ENCODE measurements at regions not wholly inside any gene's neighbourhood (a gene's known extent, or its start where the extent isn't known, plus 50 kb on each side); places are given as distances from the start of the nearest gene placed in this dataset.

DNA sequence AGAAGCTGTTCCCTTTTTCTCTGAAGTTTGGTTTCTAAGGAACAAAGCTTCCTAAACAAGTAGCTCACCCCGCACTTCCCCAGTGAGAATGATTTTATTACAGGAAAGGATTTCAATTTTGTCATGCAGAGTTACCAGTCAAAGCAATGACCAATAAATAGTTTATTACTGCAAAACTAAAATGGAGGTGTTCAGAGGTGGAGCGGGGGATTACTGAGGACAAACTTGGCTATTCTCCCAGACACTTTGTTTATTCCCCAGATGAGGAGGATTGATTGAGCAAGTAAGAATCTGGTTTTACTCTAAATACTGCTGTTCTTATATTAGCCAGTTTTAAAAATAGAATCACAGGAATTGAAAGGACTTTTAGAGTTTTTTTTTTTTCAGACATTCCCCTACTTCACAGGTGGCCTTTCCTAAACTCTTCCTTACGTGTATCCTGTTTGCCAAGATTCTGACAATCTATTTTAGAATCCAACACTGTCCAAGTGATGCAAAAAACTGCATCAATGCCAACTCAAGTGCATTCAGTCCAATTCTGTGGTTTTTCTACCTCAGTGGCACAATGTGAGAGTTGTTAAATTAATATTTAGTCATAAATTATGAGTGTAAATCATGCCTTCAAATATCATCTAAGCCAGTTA lies 136.1 kb downstream of the TNFSF18 start:
- Mint-ChIP-seq H3K36me3 (ENCODE audit: low read depth) (no peaks in the 10 kb centered on the region), H3K4me1 (peaks cover under 1% of the 10 kb centered on the region)
- DNase-seq = no peak

GRCh38 chr1:172915271-172915670 lies 135.5 kb downstream of the TNFSF18 start:
- no peaks in the 10 kb centered on the region for H3K4me1 Mint-ChIP-seq
- no peak for ATAC-seq

More for the DNA sequence above, 136.1 kb downstream of the TNFSF18 start:
- no peak overlapping the region for H3K4me3 Mint-ChIP-seq
- ATAC-seq = no peak
- no peaks in the 10 kb centered on the region for H3K27me3 Mint-ChIP-seq
- no peak overlapping the region for H3K27ac Mint-ChIP-seq
- no peaks in the 10 kb centered on the region for H3K9me3 ChIP-seq (ENCODE audit: control insufficient read depth, low read length, poor library complexity, severe bottlenecking)

DNA sequence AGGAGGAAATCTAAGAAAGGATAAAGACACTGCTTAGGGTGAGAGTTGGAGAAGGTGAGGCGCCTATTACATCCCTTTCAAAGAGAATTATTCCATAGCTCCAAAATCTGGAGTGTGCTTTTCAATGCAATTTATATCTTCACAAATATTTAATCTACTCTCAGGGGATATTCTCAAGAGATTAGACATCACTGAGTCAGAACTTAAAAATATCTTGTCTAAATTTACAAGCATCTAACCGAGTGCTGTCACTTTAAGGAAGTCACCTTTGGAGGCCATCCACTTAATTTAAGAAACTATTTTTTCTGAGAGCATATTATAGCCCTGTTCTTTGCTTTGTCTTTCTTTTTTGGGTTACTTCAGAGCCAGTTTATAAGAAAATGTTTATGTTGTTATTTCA lies 134.6 kb downstream of the TNFSF18 start:
- Mint-ChIP-seq H3K27ac (no peak overlapping the region), H3K4me1 (no peaks in the 10 kb centered on the region), H3K4me3 (no peak overlapping the region), H3K27me3 (no peaks in the 10 kb centered on the region), H3K36me3 (ENCODE audit: low read depth) (no peaks in the 10 kb centered on the region)
- DNase-seq (no peak), ATAC-seq (no peak)
- H3K9me3 ChIP-seq (ENCODE audit: control insufficient read depth, low read length, poor library complexity, severe bottlenecking) = no peaks in the 10 kb centered on the region

More at GRCh38 chr1:172915271-172915670, 135.5 kb downstream of the TNFSF18 start:
- no peak for DNase-seq
- no peaks in the 10 kb centered on the region for H3K27me3 Mint-ChIP-seq
- H3K36me3 Mint-ChIP-seq (ENCODE audit: low read depth) = no peaks in the 10 kb centered on the region
- no peak overlapping the region for H3K4me3 Mint-ChIP-seq
- no peak overlapping the region for H3K27ac Mint-ChIP-seq
- no peaks in the 10 kb centered on the region for H3K9me3 ChIP-seq (ENCODE audit: control insufficient read depth, low read length, poor library complexity, severe bottlenecking)

GRCh38 chr1:172917972-172918371 lies 132.8 kb downstream of the TNFSF18 start:
- ATAC-seq = no peak
- H3K36me3 Mint-ChIP-seq (ENCODE audit: low read depth) = no peaks in the 10 kb centered on the region
- H3K27ac Mint-ChIP-seq = no peak overlapping the region

DNA sequence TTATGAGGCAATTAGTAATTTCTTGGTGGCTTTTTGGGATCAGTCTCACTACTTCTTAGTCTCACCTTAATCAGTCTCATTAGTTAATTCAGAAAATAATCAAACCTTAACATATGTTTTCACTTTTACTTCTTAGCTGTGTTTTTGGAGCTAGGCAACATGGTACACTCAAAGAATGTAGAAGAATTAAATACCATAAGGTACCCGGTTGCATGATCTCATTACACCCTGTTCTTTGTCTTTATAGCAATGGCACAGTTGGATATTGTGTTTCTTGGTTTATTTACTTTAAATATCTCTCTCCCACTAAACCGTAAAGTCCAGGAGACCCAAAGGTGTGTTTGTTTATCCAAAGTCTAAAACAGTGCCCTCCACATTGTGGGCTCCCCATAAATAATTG lies 132.3 kb downstream of the TNFSF18 start:
- Mint-ChIP-seq H3K4me3 (no peak overlapping the region), H3K27ac (no peak overlapping the region), H3K27me3 (no peaks in the 10 kb centered on the region), H3K36me3 (ENCODE audit: low read depth) (no peaks in the 10 kb centered on the region), H3K4me1 (no peaks in the 10 kb centered on the region)
- no peak for ATAC-seq
- no peak for DNase-seq
- H3K9me3 ChIP-seq (ENCODE audit: control insufficient read depth, low read length, poor library complexity, severe bottlenecking) = no peaks in the 10 kb centered on the region

More at GRCh38 chr1:172917972-172918371, 132.8 kb downstream of the TNFSF18 start:
- H3K4me3 Mint-ChIP-seq = no peak overlapping the region
- no peaks in the 10 kb centered on the region for H3K4me1 Mint-ChIP-seq
- DNase-seq = no peak
- no peaks in the 10 kb centered on the region for H3K27me3 Mint-ChIP-seq
- H3K9me3 ChIP-seq (ENCODE audit: control insufficient read depth, low read length, poor library complexity, severe bottlenecking) = no peaks in the 10 kb centered on the region

DNA sequence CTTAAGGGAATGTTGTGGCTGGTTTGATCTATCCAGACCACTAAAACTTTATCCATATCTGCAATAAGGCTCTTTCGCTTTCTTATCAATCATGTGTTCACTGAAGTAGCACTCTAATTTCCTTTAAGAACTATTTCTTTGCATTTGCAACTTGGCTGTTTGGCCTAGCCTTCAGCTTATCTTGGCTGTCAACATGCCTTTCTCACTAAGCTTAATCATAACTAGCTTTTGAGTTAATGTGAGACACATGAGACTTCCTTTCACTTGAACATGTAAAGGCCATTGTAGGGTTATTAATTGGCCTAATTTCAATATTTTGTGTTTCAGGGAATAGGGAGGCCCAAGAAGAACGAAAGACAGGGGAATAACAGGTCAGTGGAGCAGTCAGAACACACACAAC lies 124.7 kb downstream of the TNFSF18 start:
- Mint-ChIP-seq H3K4me3 (no peak overlapping the region), H3K27me3 (no peaks in the 10 kb centered on the region), H3K36me3 (ENCODE audit: low read depth) (peaks cover 3% of the 10 kb centered on the region), H3K27ac (no peak overlapping the region), H3K4me1 (no peaks in the 10 kb centered on the region)
- no peaks in the 10 kb centered on the region for H3K9me3 ChIP-seq (ENCODE audit: control insufficient read depth, low read length, poor library complexity, severe bottlenecking)
- no peak for ATAC-seq
- no peak for DNase-seq

DNA sequence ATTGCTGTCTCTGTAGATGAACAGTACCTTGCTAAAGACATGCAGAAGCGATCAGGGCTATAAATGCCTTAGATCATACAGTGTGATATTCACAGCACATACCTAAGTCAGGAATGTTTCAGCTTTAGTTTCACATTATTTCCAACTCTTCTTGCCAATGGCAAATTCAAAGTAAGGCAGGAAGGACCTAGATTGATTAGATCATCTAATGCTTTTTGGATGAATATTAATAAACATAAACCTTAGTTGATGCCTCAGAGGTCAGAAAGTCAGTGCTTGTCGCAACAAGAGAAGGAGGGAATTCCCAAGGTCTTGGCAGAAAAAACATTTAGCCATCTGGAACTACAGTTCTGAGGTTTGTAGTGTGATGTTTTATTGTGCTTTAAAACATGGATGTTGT lies 122.3 kb downstream of the TNFSF18 start:
- Mint-ChIP-seq H3K27me3 (no peaks in the 10 kb centered on the region), H3K4me3 (no peak overlapping the region), H3K36me3 (ENCODE audit: low read depth) (peaks cover 3% of the 10 kb centered on the region), H3K4me1 (peaks cover 4% of the 10 kb centered on the region), H3K27ac (no peak overlapping the region)
- DNase-seq (no peak), ATAC-seq (no peak)
- H3K9me3 ChIP-seq (ENCODE audit: control insufficient read depth, low read length, poor library complexity, severe bottlenecking) = no peaks in the 10 kb centered on the region

GRCh38 chr1:172929006-172929405 lies 121.7 kb downstream of the TNFSF18 start:
- no peak for DNase-seq
- Mint-ChIP-seq H3K27me3 (no peaks in the 10 kb centered on the region), H3K4me3 (no peak overlapping the region), H3K4me1 (peaks cover 7% of the 10 kb centered on the region), H3K36me3 (ENCODE audit: low read depth) (peaks cover 3% of the 10 kb centered on the region), H3K27ac (no peak overlapping the region)
- H3K9me3 ChIP-seq (ENCODE audit: control insufficient read depth, low read length, poor library complexity, severe bottlenecking) = no peaks in the 10 kb centered on the region
- ATAC-seq = no peak

- Mint-ChIP-seq H3K4me1 (peaks cover 9% of the 10 kb centered on the region), H3K4me3 (no peak overlapping the region), H3K27ac (no peak overlapping the region), H3K27me3 (no peaks in the 10 kb centered on the region), H3K36me3 (ENCODE audit: low read depth) (peaks cover 3% of the 10 kb centered on the region)
- H3K9me3 ChIP-seq (ENCODE audit: control insufficient read depth, low read length, poor library complexity, severe bottlenecking) = no peaks in the 10 kb centered on the region
- ATAC-seq (no peak), DNase-seq (no peak)
Measured at GRCh38 chr1:172930142-172930541, 120.6 kb downstream of the TNFSF18 start.

- Mint-ChIP-seq H3K27ac (no peak overlapping the region), H3K27me3 (no peaks in the 10 kb centered on the region), H3K4me3 (no peak overlapping the region), H3K36me3 (ENCODE audit: low read depth) (peaks cover 3% of the 10 kb centered on the region), H3K4me1 (peaks cover 9% of the 10 kb centered on the region)
- no peak for DNase-seq
- no peaks in the 10 kb centered on the region for H3K9me3 ChIP-seq (ENCODE audit: control insufficient read depth, low read length, poor library complexity, severe bottlenecking)
- no peak for ATAC-seq
Measured at GRCh38 chr1:172931340-172931739, 119.4 kb downstream of the TNFSF18 start.

GRCh38 chr1:172931761-172932160 lies 119.0 kb downstream of the TNFSF18 start:
- Mint-ChIP-seq H3K27me3 (no peaks in the 10 kb centered on the region), H3K27ac (no peak overlapping the region), H3K36me3 (ENCODE audit: low read depth) (peaks cover 3% of the 10 kb centered on the region), H3K4me1 (peaks cover 9% of the 10 kb centered on the region), H3K4me3 (no peak overlapping the region)
- ATAC-seq (no peak), DNase-seq (no peak)
- no peaks in the 10 kb centered on the region for H3K9me3 ChIP-seq (ENCODE audit: control insufficient read depth, low read length, poor library complexity, severe bottlenecking)

- no peak overlapping the region for H3K4me3 Mint-ChIP-seq
- no peaks in the 10 kb centered on the region for H3K9me3 ChIP-seq (ENCODE audit: control insufficient read depth, low read length, poor library complexity, severe bottlenecking)
- H3K4me1 Mint-ChIP-seq = peaks cover 9% of the 10 kb centered on the region
- H3K36me3 Mint-ChIP-seq (ENCODE audit: low read depth) = peaks cover 3% of the 10 kb centered on the region
- DNase-seq (no peak), ATAC-seq (no peak)
- no peak overlapping the region for H3K27ac Mint-ChIP-seq
- no peaks in the 10 kb centered on the region for H3K27me3 Mint-ChIP-seq
Measured at GRCh38 chr1:172932981-172933380, 117.8 kb downstream of the TNFSF18 start.

DNA sequence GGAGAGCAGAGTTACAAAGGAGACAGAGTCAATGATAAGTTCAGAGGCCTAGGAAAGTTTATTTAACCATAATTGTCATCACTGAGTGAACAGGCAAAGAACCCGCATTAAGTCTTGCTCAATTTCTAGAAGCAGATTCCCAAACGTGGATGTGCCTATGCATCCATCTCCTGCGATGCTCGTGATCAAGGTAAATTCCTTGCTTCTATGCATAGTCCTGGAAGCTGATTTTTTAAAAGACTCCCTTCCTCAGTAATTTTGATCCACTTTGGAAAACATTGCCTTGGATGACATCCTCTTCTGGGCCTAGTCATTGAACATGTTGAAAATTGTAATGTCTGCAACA lies 116.4 kb downstream of the TNFSF18 start:
- ATAC-seq (no peak), DNase-seq (no peak)
- Mint-ChIP-seq H3K27me3 (no peaks in the 10 kb centered on the region), H3K27ac (no peak overlapping the region), H3K4me3 (no peak overlapping the region), H3K36me3 (ENCODE audit: low read depth) (peaks cover 3% of the 10 kb centered on the region), H3K4me1 (peaks cover 9% of the 10 kb centered on the region)
- H3K9me3 ChIP-seq (ENCODE audit: control insufficient read depth, low read length, poor library complexity, severe bottlenecking) = no peaks in the 10 kb centered on the region

GRCh38 chr1:172935062-172935592 lies 115.6 kb downstream of the TNFSF18 start:
- Mint-ChIP-seq H3K4me3 (no peak overlapping the region), H3K4me1 (peaks cover 9% of the 10 kb centered on the region), H3K27me3 (no peaks in the 10 kb centered on the region), H3K27ac (no peak overlapping the region), H3K36me3 (ENCODE audit: low read depth) (no peaks in the 10 kb centered on the region)
- ATAC-seq = no peak
- no peak for DNase-seq
- H3K9me3 ChIP-seq (ENCODE audit: control insufficient read depth, low read length, poor library complexity, severe bottlenecking) = no peaks in the 10 kb centered on the region
